Endothelial cell of umbilical vein (primary cell): ENCODE measurements at regions not wholly inside any gene's neighbourhood (a gene's known extent, or its start where the extent isn't known, plus 50 kb on each side); places are given as distances from the start of the nearest gene placed in this dataset.

Source experiments
- BruUV-seq: library from RNA; stranded (reverse); fragments of 400-500 nt; replicated peaks from 2 replicates; lab custom pipeline; 2021; lab: Mats Ljungman, UMichigan
- CTCF ChIA-PET: fragments of 300-600, 350-600 bp; sonication (Branson Sonifier 250); formaldehyde crosslinking; loops from one replicate; lab custom pipeline; 2021; ENCODE audit warnings: antibody characterized with exemption, inconsistent platforms; lab: Charles Lee
- POLR2A ChIA-PET: fragments of 300-600, 350-600 bp; sonication (Branson Sonifier 250); formaldehyde crosslinking; loops from one replicate; lab custom pipeline; 2021; ENCODE audit warnings: antibody characterized with exemption, inconsistent platforms; lab: Charles Lee
- DNase-seq: peaks from one replicate; pipeline ENCODE4 v3.0.0-alpha.2; 2011; ENCODE audit warnings: low read depth, low spot score
- FAIRE-seq: peaks from 2 replicates; lab custom pipeline; 2011; peaks lifted over from hg19 to GRCh38; lab: Jason Lieb, UNC
- H2AFZ ChIP-seq: 2 replicates; pipeline ENCODE4 v1.6.0; 2012; ENCODE audit warnings: low read depth, low read length, control low read depth, inconsistent platforms
- H3K27ac ChIP-seq: 2 replicates; pipeline ENCODE4 v1.5.1; 2011; ENCODE audit warnings: low read depth, mild to moderate bottlenecking, control low read depth, low read length, moderate library complexity; ENCODE audit not compliant: insufficient read depth
- H3K27me3 ChIP-seq, 2 experiments: 2 replicates each; pipeline versions ENCODE4 v1.6.0 to v1.6.1; 2011; ENCODE audit warnings: low read length in 2 of 2, mixed read lengths in 1 of 2; ENCODE audit not compliant: control insufficient read depth in 2 of 2, insufficient read depth in 2 of 2
- H3K36me3 ChIP-seq, 2 experiments: 2 replicates in 1 of 2; 3 replicates in 1 of 2; pipeline ENCODE4 v1.5.1; 2011; ENCODE audit warnings: low read length in 2 of 2, mild to moderate bottlenecking in 1 of 2, moderate library complexity in 1 of 2; ENCODE audit not compliant: control insufficient read depth in 2 of 2, insufficient read depth in 2 of 2; ENCODE audit errors: extremely low read depth in 1 of 2
- H3K4me1 ChIP-seq: 3 replicates; pipeline ENCODE4 v1.5.1; 2011; ENCODE audit warnings: mild to moderate bottlenecking, low read length; ENCODE audit not compliant: control insufficient read depth, insufficient read depth; ENCODE audit errors: extremely low read depth
- H3K4me2 ChIP-seq: 2 replicates; pipeline ENCODE4 v1.6.1; 2011; ENCODE audit warnings: low read length, control low read depth, mixed read lengths; ENCODE audit not compliant: insufficient read depth
- H3K4me3 ChIP-seq, 3 experiments: fragments of 200-600 bp in 1 of 3; sonication (generic), shearing (Covaris generic) in 1 of 3; replicated peaks in 1 of 3; 2 replicates each; pipeline ENCODE4 v1.5.1; 2011 to 2016; ENCODE audit warnings: control low read depth in 3 of 3, low read length in 3 of 3, mild to moderate bottlenecking in 2 of 3, inconsistent platforms in 1 of 3, low read depth in 1 of 3, moderate library complexity in 1 of 3; ENCODE audit not compliant: insufficient read depth in 1 of 3
- H3K79me2 ChIP-seq: 2 replicates; pipeline ENCODE4 v1.6.0; 2012; ENCODE audit warnings: low read length, inconsistent platforms; ENCODE audit not compliant: control insufficient read depth, insufficient read depth
- H3K9ac ChIP-seq: replicated peaks from 2 replicates; pipeline ENCODE3; 2011; ENCODE audit warnings: low read length, control low read depth; ENCODE audit not compliant: insufficient read depth; ENCODE audit errors: extremely low read depth
- H3K9me1 ChIP-seq: replicated peaks from 3 replicates; pipeline ENCODE4 v1.6.0; 2011; ENCODE audit warnings: mild to moderate bottlenecking, low read length; ENCODE audit not compliant: control insufficient read depth, insufficient read depth; ENCODE audit errors: extremely low read depth
- H3K9me3 ChIP-seq: replicated peaks from 2 replicates; pipeline ENCODE4 v1.5.1; 2012; ENCODE audit warnings: low read length, inconsistent platforms; ENCODE audit not compliant: control insufficient read depth, insufficient read depth
- H4K20me1 ChIP-seq: replicated peaks from 2 replicates; pipeline ENCODE3; 2011; ENCODE audit warnings: mild to moderate bottlenecking, low read length; ENCODE audit not compliant: control insufficient read depth, insufficient read depth; ENCODE audit errors: extremely low read depth
- EZH2 ChIP-seq: IDR thresholded peaks from 2 replicates; pipeline ENCODE4 v1.6.1; 2012; ENCODE audit warnings: borderline replicate concordance, low read depth, mild to moderate bottlenecking, moderate library complexity, low read length, inconsistent platforms; ENCODE audit not compliant: severe bottlenecking
- FOS ChIP-seq: IDR thresholded peaks from 2 replicates; pipeline ENCODE4 v1.6.1; 2011; ENCODE audit warnings: mild to moderate bottlenecking, low read length, moderate library complexity, borderline replicate concordance; ENCODE audit not compliant: insufficient read depth
- GATA2 ChIP-seq: IDR thresholded peaks from 2 replicates; pipeline ENCODE4 v1.7.0; 2011; ENCODE audit warnings: low read depth, mild to moderate bottlenecking, moderate library complexity, mixed read lengths, low read length; ENCODE audit not compliant: insufficient read length, insufficient read depth
- MYC ChIP-seq: IDR thresholded peaks from one replicate; pipeline ENCODE4 v1.6.1; 2011; ENCODE audit warnings: mild to moderate bottlenecking, low read depth, low read length
- POLR2A ChIP-seq: IDR thresholded peaks from 2 replicates; pipeline ENCODE4 v1.6.1; 2012; ENCODE audit warnings: low read depth, mild to moderate bottlenecking, control low read depth, low read length
- POLR2AphosphoS5 ChIP-seq: IDR thresholded peaks from 2 replicates; pipeline ENCODE4 v1.6.1; 2012; ENCODE audit warnings: low read depth, mild to moderate bottlenecking, control low read depth, low read length, moderate library complexity; ENCODE audit not compliant: insufficient read depth
- dilution Hi-C: fragments of 300-500 bp; cut with MboI; formaldehyde crosslinking; loops from one replicate; pipeline ENCODE4 v1.15.0; 2019; ENCODE audit warnings: low sequenced_read_pairs; ENCODE audit not compliant: extremely low pct_ligation_motif_present
- intact Hi-C: fragments of 100-400 bp; cut with micrococcal nuclease; formaldehyde crosslinking; loops from one replicate; pipeline ENCODE4 v1.10.0; 2022
- TF ChIP-seq, protein P1 (sequence below): IDR thresholded peaks from 2 replicates; pipeline ENCODE4 v1.6.1; 2011; ENCODE audit not compliant: insufficient read depth, insufficient read length
- TF ChIP-seq, protein P2 (sequence below), 2 donors: IDR thresholded peaks; 1 replicate in 1 of 2; 2 replicates in 1 of 2; pipeline ENCODE4 v1.5.1; 2011; ENCODE audit warnings: low read length in 2 of 2, mild to moderate bottlenecking in 2 of 2, moderate library complexity in 2 of 2, control low read depth in 1 of 2, inconsistent platforms in 1 of 2, low read depth in 1 of 2; ENCODE audit not compliant: insufficient read depth in 1 of 2; ENCODE audit errors: extremely low read depth in 1 of 2

GRCh38 chr2:65722028-65722778, 289.8 kb upstream of the SPRED2 start:
- no TSS peak for BruUV-seq
- Histone ChIP-seq H4K20me1 (no peaks in the 10 kb centered on the region), H3K27ac (no peak overlapping the region), H3K79me2 (no peaks in the 10 kb centered on the region), H3K27me3 (no peaks in the 10 kb centered on the region), H3K4me3 (no peak overlapping the region), H3K36me3 (no peaks in the 10 kb centered on the region), H3K9me3 (no peaks in the 10 kb centered on the region), H3K4me1 (no peaks in the 10 kb centered on the region), H3K4me2 (no peak overlapping the region), H2AFZ (no peak overlapping the region), H3K9me1 (no peaks in the 10 kb centered on the region), H3K9ac (no peak overlapping the region)
- ChIA-PET CTCF (no interaction called here), POLR2A (no interaction called here)
- dilution Hi-C loops (no loop called here), intact Hi-C loops (no loop called here)
- FAIRE-seq, result no peak
- DNase-seq, result no peak
- TF ChIP-seq POLR2AphosphoS5 (no peak), FOS (no peak), GATA2 (no peak), POLR2A (no peak), EZH2 (no peak), MYC (no peak)
- TF ChIP-seq, protein P1, sequence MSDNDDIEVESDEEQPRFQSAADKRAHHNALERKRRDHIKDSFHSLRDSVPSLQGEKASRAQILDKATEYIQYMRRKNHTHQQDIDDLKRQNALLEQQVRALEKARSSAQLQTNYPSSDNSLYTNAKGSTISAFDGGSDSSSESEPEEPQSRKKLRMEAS, result no peak
- TF ChIP-seq, protein P2, sequence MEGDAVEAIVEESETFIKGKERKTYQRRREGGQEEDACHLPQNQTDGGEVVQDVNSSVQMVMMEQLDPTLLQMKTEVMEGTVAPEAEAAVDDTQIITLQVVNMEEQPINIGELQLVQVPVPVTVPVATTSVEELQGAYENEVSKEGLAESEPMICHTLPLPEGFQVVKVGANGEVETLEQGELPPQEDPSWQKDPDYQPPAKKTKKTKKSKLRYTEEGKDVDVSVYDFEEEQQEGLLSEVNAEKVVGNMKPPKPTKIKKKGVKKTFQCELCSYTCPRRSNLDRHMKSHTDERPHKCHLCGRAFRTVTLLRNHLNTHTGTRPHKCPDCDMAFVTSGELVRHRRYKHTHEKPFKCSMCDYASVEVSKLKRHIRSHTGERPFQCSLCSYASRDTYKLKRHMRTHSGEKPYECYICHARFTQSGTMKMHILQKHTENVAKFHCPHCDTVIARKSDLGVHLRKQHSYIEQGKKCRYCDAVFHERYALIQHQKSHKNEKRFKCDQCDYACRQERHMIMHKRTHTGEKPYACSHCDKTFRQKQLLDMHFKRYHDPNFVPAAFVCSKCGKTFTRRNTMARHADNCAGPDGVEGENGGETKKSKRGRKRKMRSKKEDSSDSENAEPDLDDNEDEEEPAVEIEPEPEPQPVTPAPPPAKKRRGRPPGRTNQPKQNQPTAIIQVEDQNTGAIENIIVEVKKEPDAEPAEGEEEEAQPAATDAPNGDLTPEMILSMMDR (IDR thresholded peaks at IDR 0.05; ENCODE audit: extremely low read depth in 1 of 2, insufficient read depth in 1 of 2, low read depth in 1 of 2, low read length in 2 of 2), result no peak
